H1 (cell line): ENCODE measurements at regions not wholly inside any gene's neighbourhood (a gene's known extent, or its start where the extent isn't known, plus 50 kb on each side); places are given as distances from the start of the nearest gene placed in this dataset.

Experiments used
- ATF3 ChIP-seq: IDR thresholded peaks from 2 replicates; pipeline ENCODE4 v1.6.1; 2011; ENCODE audit warnings: low read depth, mild to moderate bottlenecking, low read length; ENCODE audit not compliant: insufficient read depth
- CBX5 ChIP-seq: fragments of 300-800, 300-1000 bp; sonication (generic); IDR thresholded peaks from 2 replicates; pipeline ENCODE4 v1.7.1; 2016; ENCODE audit warnings: antibody characterized with exemption, low read length, low read depth
- CHD7 ChIP-seq: fragments of 300-600 bp; sonication (generic); IDR thresholded peaks from 2 replicates; pipeline ENCODE4 v1.7.1; 2012; ENCODE audit warnings: low read length, moderate library complexity, mild to moderate bottlenecking, inconsistent platforms; ENCODE audit not compliant: insufficient replicate concordance
- CTBP2 ChIP-seq: IDR thresholded peaks from 2 replicates; pipeline ENCODE4 v1.7.0; 2011; ENCODE audit warnings: borderline replicate concordance, mild to moderate bottlenecking, moderate library complexity, mixed read lengths, low read length; ENCODE audit not compliant: insufficient read depth, insufficient read length
- MAX ChIP-seq: IDR thresholded peaks from 2 replicates; pipeline ENCODE4 v1.6.1; 2012; ENCODE audit warnings: inconsistent platforms
- POU5F1 ChIP-seq: IDR thresholded peaks from 2 replicates; pipeline ENCODE4 v1.6.1; 2011; ENCODE audit warnings: low read depth, mild to moderate bottlenecking, low read length, moderate library complexity
- RNF2 ChIP-seq: fragments of 200-900, 300-1000 bp; sonication (generic); IDR thresholded peaks from 2 replicates; pipeline ENCODE4 v1.7.1; 2016; ENCODE audit warnings: borderline replicate concordance, low read depth, mild to moderate bottlenecking, antibody characterized with exemption, low read length; ENCODE audit not compliant: poor library complexity, severe bottlenecking; ENCODE audit errors: missing control alignments
- SP4 ChIP-seq: IDR thresholded peaks from 2 replicates; pipeline ENCODE4 v1.6.1; 2012; ENCODE audit warnings: low read length, inconsistent platforms
- TAF1 ChIP-seq: IDR thresholded peaks from 2 replicates; pipeline ENCODE4 v1.6.1; 2011; ENCODE audit warnings: mild to moderate bottlenecking, low read depth, low read length
- YY1 ChIP-seq: IDR thresholded peaks from 2 replicates; pipeline ENCODE4 v1.6.1; 2011; ENCODE audit warnings: low read depth, mild to moderate bottlenecking, low read length

- TF ChIP-seq CHD7 = no peak
- TF ChIP-seq RNF2 = no peak
- no peak for TF ChIP-seq YY1
- TF ChIP-seq ATF3 = no peak
- no peak for TF ChIP-seq POU5F1
- no peak for TF ChIP-seq SP4
- TF ChIP-seq MAX = no peak
- no peak for TF ChIP-seq TAF1
- TF ChIP-seq CTBP2 = no peak
- TF ChIP-seq CBX5 = no peak
These were observed 124.3 kb upstream of the CPNE4 start (continued) for GRCh38 chr3:132159145-132159544.
